GM20000 (cell line): ENCODE measurements at regions not wholly inside any gene's neighbourhood (a gene's known extent, or its start where the extent isn't known, plus 50 kb on each side); places are given as distances from the start of the nearest gene placed in this dataset.

Experiments used
- DNase-seq: peaks from one replicate; pipeline ENCODE4 v3.0.0; 2012; ENCODE audit warnings: low spot score
- CTCF ChIP-seq: IDR thresholded peaks from 2 replicates; pipeline ENCODE4 v1.5.1; 2012; ENCODE audit warnings: mild to moderate bottlenecking, control low read depth; ENCODE audit errors: extremely low read depth, missing control alignments

- no peak for TF ChIP-seq CTCF
- DNase-seq: no peak
Observed at GRCh38 chr11:28584992-28585391, 476.8 kb downstream of the METTL15 start.

GRCh38 chr11:28582506-28582905, 474.3 kb downstream of the METTL15 start:
- DNase-seq: no peak
- TF ChIP-seq CTCF: no peak

GRCh38 chr11:28581286-28582242, 473.4 kb downstream of the METTL15 start:
- TF ChIP-seq CTCF: no peak
- no peak for DNase-seq

GRCh38 chr11:28571371-28571770, 463.2 kb downstream of the METTL15 start:
- no peak for DNase-seq

GRCh38 chr11:28569106-28569505, 460.9 kb downstream of the METTL15 start:
- DNase-seq: no peak
- no peak for TF ChIP-seq CTCF

More at GRCh38 chr11:28571371-28571770, 463.2 kb downstream of the METTL15 start:
- TF ChIP-seq CTCF: no peak

GRCh38 chr11:28566339-28567089, 458.3 kb downstream of the METTL15 start:
- TF ChIP-seq CTCF: no peak
- DNase-seq: no peak

GRCh38 chr11:28559492-28559891, 451.3 kb downstream of the METTL15 start:
- DNase-seq: no peak
- no peak for TF ChIP-seq CTCF
